ENCODE measurements at regions not wholly inside any gene's neighbourhood (a gene's known extent, or its start where the extent isn't known, plus 50 kb on each side); places are given as distances from the start of the nearest gene placed in this dataset.

DNA sequence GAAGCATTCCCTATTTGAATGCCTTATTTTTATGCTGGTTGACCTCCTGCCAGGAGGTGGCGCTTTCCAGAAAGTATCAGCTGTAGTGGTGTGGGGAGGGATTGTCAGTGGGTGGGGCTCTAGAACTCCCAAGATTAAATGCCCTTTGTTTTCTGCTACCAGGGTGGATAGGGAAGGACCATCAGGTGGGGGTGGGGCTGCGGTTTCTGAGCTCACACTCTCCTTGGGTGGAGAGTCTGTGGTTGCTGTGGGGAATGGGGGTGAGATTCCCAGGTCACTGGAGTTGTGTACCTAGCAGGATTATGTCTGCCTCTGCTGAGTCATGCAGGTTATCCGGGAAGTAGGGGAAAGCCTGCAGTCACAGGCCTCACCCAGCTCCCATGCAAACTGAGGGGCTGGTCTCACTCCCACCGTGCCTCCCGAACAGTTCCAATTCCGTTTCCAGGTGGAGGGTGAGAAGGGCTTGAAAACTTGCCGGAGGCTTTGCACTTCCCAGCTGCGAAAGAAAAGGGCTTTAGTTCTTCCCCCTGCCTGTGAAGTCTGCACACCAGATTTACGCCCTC, 68.3 kb downstream of the ALG10B start:
- intact Hi-C loops (cut with DNase I; ENCODE audit: low total_unique reads) (no loop called here), in situ Hi-C loops (cut with MboI; ENCODE audit: low sequenced_read_pairs in 4 of 4) (no loop called here)
- Histone ChIP-seq H3K27me3 (no peaks in the 10 kb centered on the region), H3K27ac (no peak overlapping the region), H3K36me3 (no peaks in the 10 kb centered on the region), H3K4me1 (no peaks in the 10 kb centered on the region), H3K4me3 (no peak overlapping the region), H3K9me3 (no peaks in the 10 kb centered on the region)
- ATAC-seq (no peak), DNase-seq (no peak)
- TF ChIP-seq, protein P1, sequence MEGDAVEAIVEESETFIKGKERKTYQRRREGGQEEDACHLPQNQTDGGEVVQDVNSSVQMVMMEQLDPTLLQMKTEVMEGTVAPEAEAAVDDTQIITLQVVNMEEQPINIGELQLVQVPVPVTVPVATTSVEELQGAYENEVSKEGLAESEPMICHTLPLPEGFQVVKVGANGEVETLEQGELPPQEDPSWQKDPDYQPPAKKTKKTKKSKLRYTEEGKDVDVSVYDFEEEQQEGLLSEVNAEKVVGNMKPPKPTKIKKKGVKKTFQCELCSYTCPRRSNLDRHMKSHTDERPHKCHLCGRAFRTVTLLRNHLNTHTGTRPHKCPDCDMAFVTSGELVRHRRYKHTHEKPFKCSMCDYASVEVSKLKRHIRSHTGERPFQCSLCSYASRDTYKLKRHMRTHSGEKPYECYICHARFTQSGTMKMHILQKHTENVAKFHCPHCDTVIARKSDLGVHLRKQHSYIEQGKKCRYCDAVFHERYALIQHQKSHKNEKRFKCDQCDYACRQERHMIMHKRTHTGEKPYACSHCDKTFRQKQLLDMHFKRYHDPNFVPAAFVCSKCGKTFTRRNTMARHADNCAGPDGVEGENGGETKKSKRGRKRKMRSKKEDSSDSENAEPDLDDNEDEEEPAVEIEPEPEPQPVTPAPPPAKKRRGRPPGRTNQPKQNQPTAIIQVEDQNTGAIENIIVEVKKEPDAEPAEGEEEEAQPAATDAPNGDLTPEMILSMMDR (IDR thresholded peaks at IDR 0.05 in 4 of 5, conservative IDR thresholded peaks at IDR 0.05 in 1 of 5), result no peak
- no peak for TF ChIP-seq POLR2A (IDR thresholded peaks at IDR 0.05)

DNA sequence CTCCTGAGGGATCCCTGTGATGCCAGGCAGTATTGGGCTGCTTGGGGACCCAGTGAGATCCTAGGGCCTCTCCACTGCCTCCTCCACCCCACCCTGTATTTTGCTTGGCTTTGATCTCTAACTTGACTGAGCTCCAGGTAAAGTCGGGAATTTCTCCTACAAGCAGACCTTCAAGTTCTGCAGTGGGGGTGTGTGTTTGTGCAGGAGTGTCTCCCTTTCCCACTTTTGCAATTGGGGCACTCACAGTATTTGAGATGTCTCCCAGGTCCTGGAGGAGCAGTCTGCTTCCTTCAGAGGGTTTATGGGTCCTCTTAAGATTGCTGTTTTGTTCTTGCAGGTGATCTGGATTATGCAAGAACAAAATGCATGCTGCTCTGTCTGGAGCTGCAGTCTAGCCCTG, 68.9 kb downstream of the ALG10B start:
- TF ChIP-seq POLR2A (IDR thresholded peaks at IDR 0.05), result no peak
- TF ChIP-seq, protein P1 (IDR thresholded peaks at IDR 0.05 in 4 of 5, conservative IDR thresholded peaks at IDR 0.05 in 1 of 5), result no peak
- in situ Hi-C loops (cut with MboI; ENCODE audit: low sequenced_read_pairs in 4 of 4) (no loop called here), intact Hi-C loops (cut with DNase I; ENCODE audit: low total_unique reads) (no loop called here)
- ATAC-seq (no peak), DNase-seq (no peak)
- Histone ChIP-seq H3K9me3 (no peaks in the 10 kb centered on the region), H3K27me3 (no peaks in the 10 kb centered on the region), H3K27ac (no peak overlapping the region), H3K4me3 (no peak overlapping the region), H3K36me3 (no peaks in the 10 kb centered on the region), H3K4me1 (no peaks in the 10 kb centered on the region)

DNA sequence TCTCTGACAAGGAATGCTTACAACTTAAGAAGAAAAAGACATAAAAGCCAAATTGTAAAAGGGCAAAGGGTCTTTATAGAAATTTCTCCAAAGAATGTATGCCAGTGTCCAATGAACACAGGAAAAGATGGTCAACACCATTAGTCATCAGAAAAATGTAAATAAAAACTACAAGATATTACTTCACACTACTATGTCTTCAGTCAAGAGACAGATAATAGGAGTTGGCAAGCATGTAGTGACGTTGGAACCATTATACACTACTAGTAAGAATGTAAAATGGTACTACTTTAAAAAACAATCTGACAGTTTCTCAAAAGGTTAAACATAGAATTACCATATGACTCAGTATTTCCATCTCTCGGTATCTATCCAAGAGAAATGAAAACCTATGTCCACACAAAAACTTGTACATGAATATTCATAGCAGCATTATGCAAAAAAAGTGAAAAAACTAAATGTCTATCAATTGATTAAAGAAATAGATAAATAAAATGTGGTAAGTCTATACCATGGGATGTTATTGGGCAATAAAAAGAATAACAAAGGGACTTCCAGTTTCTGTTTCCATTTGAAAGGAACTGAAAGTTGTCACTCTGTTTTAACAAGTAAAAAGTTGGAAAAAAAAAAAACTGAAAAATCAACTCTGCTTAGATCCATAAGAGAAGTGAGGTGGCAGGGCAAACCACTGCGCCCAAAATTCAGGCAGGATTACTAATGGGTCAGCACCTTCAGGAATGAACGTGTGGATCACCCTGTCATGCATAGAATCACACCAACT, 69.8 kb downstream of the ALG10B start:
- no peaks in the 10 kb centered on the region for H3K27me3 ChIP-seq
- no peak overlapping the region for H3K4me3 ChIP-seq
- H3K27ac ChIP-seq, result no peak overlapping the region
- in situ Hi-C loops (cut with MboI; ENCODE audit: low sequenced_read_pairs in 4 of 4), result no loop called here
- no peak for DNase-seq
- H3K36me3 ChIP-seq, result no peaks in the 10 kb centered on the region
- no peaks in the 10 kb centered on the region for H3K9me3 ChIP-seq
- TF ChIP-seq POLR2A (IDR thresholded peaks at IDR 0.05), result no peak
- TF ChIP-seq, protein P1 (IDR thresholded peaks at IDR 0.05 in 4 of 5, conservative IDR thresholded peaks at IDR 0.05 in 1 of 5), result no peak
- ATAC-seq, result no peak
- H3K4me1 ChIP-seq, result no peaks in the 10 kb centered on the region
- intact Hi-C loops (cut with DNase I; ENCODE audit: low total_unique reads), result no loop called here

DNA sequence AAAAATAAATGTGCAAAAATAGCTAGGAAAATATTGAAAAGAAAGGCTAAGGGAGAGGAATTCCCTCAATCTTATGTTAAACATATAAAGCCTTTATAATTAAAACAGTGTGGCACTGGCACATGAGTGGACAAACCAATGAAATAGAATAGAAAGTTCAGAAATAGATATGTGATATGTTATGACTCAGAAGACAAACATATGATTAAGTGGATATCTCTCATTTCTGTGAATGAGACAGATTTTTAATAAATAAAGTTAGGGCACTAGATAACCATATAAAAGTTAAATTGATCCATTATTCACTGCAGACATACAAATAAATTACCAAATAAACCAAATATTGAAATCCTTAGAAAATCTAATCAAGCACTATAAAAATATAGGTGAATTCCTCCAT, 73.0 kb downstream of the ALG10B start:
- no peak for TF ChIP-seq POLR2A (IDR thresholded peaks at IDR 0.05)
- TF ChIP-seq, protein P1 (IDR thresholded peaks at IDR 0.05 in 4 of 5, conservative IDR thresholded peaks at IDR 0.05 in 1 of 5), result no peak
- no peak for DNase-seq
- H3K4me3 ChIP-seq, result no peak overlapping the region
- in situ Hi-C loops (cut with MboI; ENCODE audit: low sequenced_read_pairs in 4 of 4) (no loop called here), intact Hi-C loops (cut with DNase I; ENCODE audit: low total_unique reads) (no loop called here)
- H3K27me3 ChIP-seq, result no peaks in the 10 kb centered on the region
- no peaks in the 10 kb centered on the region for H3K4me1 ChIP-seq
- H3K36me3 ChIP-seq, result no peaks in the 10 kb centered on the region
- ATAC-seq, result no peak
- no peak overlapping the region for H3K27ac ChIP-seq
- no peaks in the 10 kb centered on the region for H3K9me3 ChIP-seq
